NCI-H82 (cell line): ENCODE measurements at regions not wholly inside any gene's neighbourhood (a gene's known extent, or its start where the extent isn't known, plus 50 kb on each side); places are given as distances from the start of the nearest gene placed in this dataset.

ENCODE experiments used
- DNase-seq: peaks from one replicate; lab custom pipeline; 2025; lab: John Stamatoyannopoulos, UW

DNA sequence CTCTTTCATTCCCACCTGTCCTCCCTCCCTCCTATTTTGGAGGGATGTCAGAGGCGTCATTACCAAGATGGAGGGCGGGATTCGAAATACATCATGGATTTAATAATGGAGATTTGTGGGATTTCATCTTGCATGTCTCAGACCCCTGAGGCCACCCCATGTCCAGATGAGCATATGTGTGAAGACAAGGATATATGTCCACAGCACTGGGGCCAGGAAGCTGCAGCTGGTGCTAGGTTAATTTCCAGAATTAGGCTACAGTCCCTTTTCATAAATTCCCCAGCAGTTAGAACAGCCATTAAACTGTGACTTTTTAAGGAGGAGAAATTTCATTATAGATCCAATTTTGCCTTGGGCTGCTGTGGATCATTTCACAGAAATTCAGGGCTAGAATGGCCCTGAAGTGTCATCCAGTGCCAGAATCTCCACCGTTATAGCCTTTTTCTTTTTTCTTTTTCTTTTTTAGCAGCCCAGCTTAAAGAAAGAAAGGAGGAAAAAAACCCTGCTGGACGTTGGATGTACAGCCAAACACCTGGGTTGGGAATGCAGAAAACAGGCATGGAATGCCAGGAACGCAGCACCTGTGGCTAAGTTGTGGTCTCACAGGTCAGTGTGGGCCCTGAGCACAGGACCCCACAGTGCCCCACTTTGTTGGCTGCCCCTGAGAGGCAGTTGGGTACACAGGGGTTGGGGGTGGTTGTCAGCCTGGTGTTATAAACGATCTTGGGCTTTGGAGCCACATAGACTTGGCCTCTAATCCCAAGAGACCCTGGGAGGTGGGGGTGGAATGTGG lies 50.2 kb upstream of the CXCL14 start:
- DNase-seq, result no peak
